Fibroblast of lung (primary cell): ENCODE measurements at regions not wholly inside any gene's neighbourhood (a gene's known extent, or its start where the extent isn't known, plus 50 kb on each side); places are given as distances from the start of the nearest gene placed in this dataset.

Experiments
- DNase-seq, 2 donors: peaks; one replicate each; pipeline versions ENCODE4 v3.0.0 to v3.0.0-alpha.2; 2010; ENCODE audit warnings: low read depth in 2 of 2
- H2AFZ ChIP-seq: 2 replicates; pipeline ENCODE4 v1.5.1; 2012; ENCODE audit warnings: low read length, control low read depth, inconsistent platforms
- H3K27ac ChIP-seq: 2 replicates; pipeline ENCODE4 v1.5.1; 2011; ENCODE audit warnings: low read length, control low read depth; ENCODE audit not compliant: insufficient read depth
- H3K27me3 ChIP-seq: 2 replicates; pipeline ENCODE4 v1.5.1; 2011; ENCODE audit warnings: mild to moderate bottlenecking, low read length; ENCODE audit not compliant: control insufficient read depth, insufficient read depth
- H3K36me3 ChIP-seq: 2 replicates; pipeline ENCODE4 v1.5.1; 2011; ENCODE audit warnings: low read length; ENCODE audit not compliant: control insufficient read depth, insufficient read depth
- H3K4me1 ChIP-seq: 2 replicates; pipeline ENCODE4 v1.5.1; 2011; ENCODE audit warnings: low read length; ENCODE audit not compliant: control insufficient read depth, insufficient read depth; ENCODE audit errors: extremely low read depth
- H3K4me2 ChIP-seq: 2 replicates; pipeline ENCODE4 v1.5.1; 2011; ENCODE audit warnings: low read length, control low read depth; ENCODE audit not compliant: insufficient read depth; ENCODE audit errors: extremely low read depth
- H3K4me3 ChIP-seq, 4 experiments: fragments of 200-600 bp in 1 of 4; sonication (generic) in 1 of 4; replicated peaks in 1 of 4; 2 replicates each; pipeline ENCODE4 v1.5.1; 2011 to 2016; ENCODE audit warnings: low read length in 4 of 4, low read depth in 3 of 4, mild to moderate bottlenecking in 3 of 4, control low read depth in 2 of 4, inconsistent platforms in 1 of 4, mixed read lengths in 1 of 4; ENCODE audit not compliant: insufficient read depth in 1 of 4; ENCODE audit errors: control extremely low read depth in 1 of 4
- H3K79me2 ChIP-seq: 2 replicates; pipeline ENCODE4 v1.5.1; 2012; ENCODE audit warnings: mild to moderate bottlenecking, low read length, inconsistent platforms; ENCODE audit not compliant: control insufficient read depth, insufficient read depth
- H3K9ac ChIP-seq: 2 replicates; pipeline ENCODE4 v1.5.1; 2011; ENCODE audit warnings: mild to moderate bottlenecking, low read length, control low read depth; ENCODE audit not compliant: insufficient read depth
- H3K9me3 ChIP-seq: 2 replicates; pipeline ENCODE4 v1.5.1; 2012; ENCODE audit warnings: low read depth, low read length; ENCODE audit not compliant: control insufficient read depth, insufficient read depth
- H4K20me1 ChIP-seq: 2 replicates; pipeline ENCODE4 v1.5.1; 2011; ENCODE audit warnings: low read length; ENCODE audit not compliant: control insufficient read depth, insufficient read depth; ENCODE audit errors: extremely low read depth
- EZH2 ChIP-seq: IDR thresholded peaks from 2 replicates; pipeline ENCODE4 v1.5.1; 2012; ENCODE audit warnings: low read length, control low read depth, mild to moderate bottlenecking; ENCODE audit errors: missing control alignments
- TF ChIP-seq, protein P1 (sequence below), 2 donors: IDR thresholded peaks in 1 of 2; conservative IDR thresholded peaks in 1 of 2; 1 replicate in 1 of 2; 2 replicates in 1 of 2; pipeline ENCODE4 v1.5.1; 2011 to 2012; ENCODE audit warnings: low read length in 2 of 2, control low read depth in 1 of 2, inconsistent platforms in 1 of 2, low read depth in 1 of 2, mild to moderate bottlenecking in 1 of 2

DNA sequence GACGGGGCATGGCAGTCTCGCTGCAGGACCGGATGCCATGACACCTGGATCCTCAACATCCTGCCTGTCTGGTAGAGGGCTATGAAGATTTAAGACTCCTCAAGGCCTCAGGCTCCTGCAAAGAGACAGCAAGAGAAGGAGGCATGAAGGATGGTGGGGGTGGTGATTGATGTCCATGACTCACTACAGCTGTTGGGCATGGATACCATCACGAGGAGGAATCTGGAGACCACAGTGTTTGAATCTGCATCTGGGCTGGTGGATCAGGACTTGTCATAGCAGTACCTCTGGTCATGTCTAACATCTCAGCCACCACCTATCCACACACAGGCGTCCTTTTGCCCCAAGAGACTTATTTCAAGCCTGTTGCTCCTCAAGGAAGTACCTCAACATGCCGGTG is 50.2 kb upstream of the WSCD1 start:
- Histone ChIP-seq H3K27ac (no peak overlapping the region), H2AFZ (no peak overlapping the region), H3K4me1 (no peaks in the 10 kb centered on the region), H3K27me3 (no peaks in the 10 kb centered on the region), H4K20me1 (no peaks in the 10 kb centered on the region), H3K4me3 (no peak overlapping the region), H3K9ac (no peak overlapping the region), H3K4me2 (no peak overlapping the region), H3K9me3 (no peaks in the 10 kb centered on the region), H3K36me3 (no peaks in the 10 kb centered on the region), H3K79me2 (no peaks in the 10 kb centered on the region)
- DNase-seq = no peak
- no peak for TF ChIP-seq EZH2
- TF ChIP-seq, protein P1, sequence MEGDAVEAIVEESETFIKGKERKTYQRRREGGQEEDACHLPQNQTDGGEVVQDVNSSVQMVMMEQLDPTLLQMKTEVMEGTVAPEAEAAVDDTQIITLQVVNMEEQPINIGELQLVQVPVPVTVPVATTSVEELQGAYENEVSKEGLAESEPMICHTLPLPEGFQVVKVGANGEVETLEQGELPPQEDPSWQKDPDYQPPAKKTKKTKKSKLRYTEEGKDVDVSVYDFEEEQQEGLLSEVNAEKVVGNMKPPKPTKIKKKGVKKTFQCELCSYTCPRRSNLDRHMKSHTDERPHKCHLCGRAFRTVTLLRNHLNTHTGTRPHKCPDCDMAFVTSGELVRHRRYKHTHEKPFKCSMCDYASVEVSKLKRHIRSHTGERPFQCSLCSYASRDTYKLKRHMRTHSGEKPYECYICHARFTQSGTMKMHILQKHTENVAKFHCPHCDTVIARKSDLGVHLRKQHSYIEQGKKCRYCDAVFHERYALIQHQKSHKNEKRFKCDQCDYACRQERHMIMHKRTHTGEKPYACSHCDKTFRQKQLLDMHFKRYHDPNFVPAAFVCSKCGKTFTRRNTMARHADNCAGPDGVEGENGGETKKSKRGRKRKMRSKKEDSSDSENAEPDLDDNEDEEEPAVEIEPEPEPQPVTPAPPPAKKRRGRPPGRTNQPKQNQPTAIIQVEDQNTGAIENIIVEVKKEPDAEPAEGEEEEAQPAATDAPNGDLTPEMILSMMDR (conservative IDR thresholded peaks at IDR 0.05 in 1 of 2, IDR thresholded peaks at IDR 0.05 in 1 of 2; ENCODE audit: low read depth in 1 of 2, low read length in 2 of 2) = no peak

DNA sequence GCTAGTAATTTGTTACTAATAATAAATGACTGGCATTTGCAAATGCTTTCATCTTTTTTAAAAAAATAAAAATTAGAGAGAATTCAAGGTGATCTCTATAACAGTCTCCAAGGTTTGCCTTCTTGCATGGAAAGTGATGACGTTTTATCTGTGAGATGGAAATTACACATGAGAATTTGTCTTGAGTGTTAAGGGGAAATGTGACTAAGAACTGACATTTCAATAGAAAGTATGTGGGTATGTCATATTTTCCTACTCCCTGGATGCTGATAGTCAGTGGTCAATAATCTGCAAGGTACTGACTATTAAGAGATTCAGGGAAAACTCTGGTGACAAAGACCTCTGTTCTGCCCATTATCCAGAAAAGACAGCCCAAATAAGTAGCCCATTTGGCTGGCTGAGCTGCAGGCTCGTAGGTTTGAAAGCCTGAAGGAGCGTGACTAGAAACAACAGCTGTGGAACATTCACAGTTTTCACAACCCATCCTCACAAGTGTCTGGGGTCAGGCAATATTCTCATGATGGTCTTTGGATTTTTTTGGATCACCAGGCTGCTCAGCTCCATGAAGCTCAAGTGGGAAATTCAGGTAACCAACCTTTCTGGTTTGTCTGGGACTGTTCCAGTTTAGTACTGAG is 49.7 kb upstream of the WSCD1 start:
- Histone ChIP-seq H3K27ac (no peak overlapping the region), H2AFZ (no peak overlapping the region), H3K27me3 (no peaks in the 10 kb centered on the region), H3K36me3 (no peaks in the 10 kb centered on the region), H3K4me3 (no peak overlapping the region), H3K4me2 (no peak overlapping the region), H3K79me2 (no peaks in the 10 kb centered on the region), H3K9me3 (no peaks in the 10 kb centered on the region), H4K20me1 (no peaks in the 10 kb centered on the region), H3K9ac (no peak overlapping the region), H3K4me1 (no peaks in the 10 kb centered on the region)
- DNase-seq = no peak
- TF ChIP-seq EZH2 = no peak
- TF ChIP-seq, protein P1 (conservative IDR thresholded peaks at IDR 0.05 in 1 of 2, IDR thresholded peaks at IDR 0.05 in 1 of 2; ENCODE audit: low read depth in 1 of 2, low read length in 2 of 2) = no peak
